B cell (primary cell): ENCODE measurements at regions not wholly inside any gene's neighbourhood (a gene's known extent, or its start where the extent isn't known, plus 50 kb on each side); places are given as distances from the start of the nearest gene placed in this dataset.

Experiments
- CTCF ChIP-seq: fragments of 200-600 bp; IDR thresholded peaks from one replicate; pipeline ENCODE4 v1.8.0; 2022; ENCODE audit warnings: antibody characterized with exemption, mild to moderate bottlenecking
- EZH2 ChIP-seq: IDR thresholded peaks from 2 replicates; pipeline ENCODE4 v1.6.1; 2012; ENCODE audit warnings: borderline replicate concordance, low read depth, mild to moderate bottlenecking, moderate library complexity, low read length; ENCODE audit not compliant: insufficient read depth, poor library complexity, severe bottlenecking

DNA sequence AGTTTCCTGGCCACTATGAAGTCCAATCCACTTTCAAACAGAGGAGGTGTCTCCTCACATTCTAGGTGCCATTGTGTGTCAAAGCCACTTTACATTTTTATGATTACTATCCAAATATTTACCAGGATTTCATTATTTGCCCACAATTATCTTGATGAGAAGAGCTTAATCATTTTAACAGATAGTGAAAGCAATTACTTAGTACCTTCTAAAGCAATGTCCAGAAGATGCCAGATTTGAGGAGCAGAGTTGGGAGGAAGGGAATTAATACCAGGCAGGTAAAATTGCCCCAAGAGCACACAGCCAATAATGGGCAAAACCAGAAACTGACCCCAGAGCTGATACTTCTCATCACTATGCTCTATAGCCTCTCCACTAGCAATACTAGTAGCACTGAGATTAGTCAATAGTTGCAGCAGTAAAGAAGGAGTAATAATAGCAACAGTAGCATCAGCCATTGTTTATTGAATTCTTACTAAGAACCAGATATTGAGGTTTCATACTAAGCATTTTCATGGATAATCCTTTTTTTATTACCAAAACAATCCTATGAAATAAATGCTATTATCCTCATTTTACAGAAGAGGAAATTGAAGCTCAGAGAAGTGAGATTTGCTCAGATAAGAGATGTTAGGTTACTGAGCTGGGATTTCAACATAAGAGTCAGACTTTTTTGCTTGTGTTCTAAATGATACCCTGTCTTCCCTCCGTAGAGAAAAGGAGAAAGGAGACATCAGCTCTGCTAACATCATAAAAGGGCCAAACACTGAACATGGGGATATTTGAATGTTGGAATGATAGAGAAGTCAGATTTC, 509.3 kb upstream of the CFAP20DC start:
- TF ChIP-seq CTCF (no peak), EZH2 (no peak)
